ENCODE measurements at regions not wholly inside any gene's neighbourhood (a gene's known extent, or its start where the extent isn't known, plus 50 kb on each side); places are given as distances from the start of the nearest gene placed in this dataset.

DNA sequence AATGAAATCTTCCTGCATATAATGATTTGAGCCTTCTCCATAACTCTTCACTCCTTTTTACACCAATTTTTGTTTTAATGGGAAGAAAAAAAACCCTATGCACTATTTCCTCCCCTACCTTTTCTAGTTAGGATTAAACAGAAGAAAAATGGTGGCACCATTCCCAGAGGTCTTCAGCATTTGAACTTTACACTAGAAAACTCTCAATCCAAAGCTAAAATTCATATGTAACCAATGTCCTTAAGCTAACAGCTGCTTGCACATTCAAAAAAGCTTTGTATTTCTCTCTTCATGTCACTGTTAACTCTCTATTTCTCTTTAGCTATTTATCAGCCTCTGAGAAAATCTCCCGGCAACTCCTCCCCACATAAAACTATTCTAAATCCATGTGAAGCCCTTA is 90.3 kb upstream of the UBL3 start:
- no peak for TF ChIP-seq EP300 (IDR thresholded peaks at IDR 0.05; ENCODE audit: borderline replicate concordance)
- no peak for TF ChIP-seq EGR1 (IDR thresholded peaks at IDR 0.05)
- no peak for TF ChIP-seq TAF1 (IDR thresholded peaks at IDR 0.05; ENCODE audit: low read depth)
- TF ChIP-seq TEAD4 (IDR thresholded peaks at IDR 0.05) = no peak
- no peak for TF ChIP-seq YY1 (IDR thresholded peaks at IDR 0.05; ENCODE audit: low read depth)

Measured in Ishikawa (cell line).